H9 (cell line): ENCODE measurements at regions not wholly inside any gene's neighbourhood (a gene's known extent, or its start where the extent isn't known, plus 50 kb on each side); places are given as distances from the start of the nearest gene placed in this dataset.

ENCODE experiments used
- DNase-seq: peaks from one replicate; pipeline ENCODE4 v3.0.0-alpha.2; 2017
- H2AFZ ChIP-seq: one replicate; pipeline ENCODE4 v1.6.1; 2013; ENCODE audit warnings: mild to moderate bottlenecking, low read length, control low read depth, moderate library complexity
- H2AK5ac ChIP-seq: 2 replicates; pipeline ENCODE4 v1.6.1; 2013; ENCODE audit warnings: low read length, control low read depth, mixed read lengths; ENCODE audit not compliant: insufficient read length
- H2BK120ac ChIP-seq: one replicate; pipeline ENCODE4 v1.6.1; 2013; ENCODE audit warnings: low read depth, mild to moderate bottlenecking, low read length, control low read depth, inconsistent platforms; ENCODE audit not compliant: poor library complexity, severe bottlenecking
- H2BK12ac ChIP-seq: 2 replicates; pipeline ENCODE4 v1.6.1; 2013; ENCODE audit warnings: low read length, control low read depth, mixed read lengths, low read depth; ENCODE audit not compliant: insufficient read length
- H2BK15ac ChIP-seq: 2 replicates; pipeline ENCODE4 v1.6.1; 2013; ENCODE audit warnings: low read depth, low read length, control low read depth
- H2BK20ac ChIP-seq: one replicate; pipeline ENCODE4 v1.6.1; 2013; ENCODE audit warnings: low read depth, mild to moderate bottlenecking, low read length, control low read depth, inconsistent platforms; ENCODE audit not compliant: poor library complexity, severe bottlenecking
- H2BK5ac ChIP-seq: 2 replicates; pipeline ENCODE4 v1.6.1; 2013; ENCODE audit warnings: low read length, control low read depth, mixed read lengths; ENCODE audit not compliant: insufficient read length
- H3K14ac ChIP-seq: 2 replicates; pipeline ENCODE4 v1.6.1; 2013; ENCODE audit warnings: low read length, control low read depth; ENCODE audit not compliant: insufficient read depth
- H3K18ac ChIP-seq: 2 replicates; pipeline ENCODE4 v1.6.1; 2013; ENCODE audit warnings: low read depth, mild to moderate bottlenecking, mixed read lengths, low read length, control low read depth; ENCODE audit not compliant: insufficient read length
- H3K23ac ChIP-seq: 2 replicates; pipeline ENCODE4 v1.6.1; 2013; ENCODE audit warnings: low read length, control low read depth, mixed read lengths, low read depth; ENCODE audit not compliant: insufficient read length
- H3K23me2 ChIP-seq: 2 replicates; pipeline ENCODE4 v1.6.1; 2013; ENCODE audit warnings: low read depth, mild to moderate bottlenecking, mixed read lengths, low read length, control low read depth; ENCODE audit not compliant: insufficient read length, poor library complexity, severe bottlenecking
- H3K27ac ChIP-seq: 2 replicates; pipeline ENCODE4 v1.5.1; 2013; ENCODE audit warnings: low read length, control low read depth, mixed read lengths, low read depth; ENCODE audit not compliant: insufficient read length
- H3K27me3 ChIP-seq: 2 replicates; pipeline ENCODE4 v1.6.1; 2013; ENCODE audit warnings: low read length, control low read depth, inconsistent platforms; ENCODE audit not compliant: insufficient read depth
- H3K4ac ChIP-seq: 2 replicates; pipeline ENCODE4 v1.6.1; 2013; ENCODE audit warnings: low read depth, mild to moderate bottlenecking, control low read depth, inconsistent platforms, low read length, moderate library complexity
- H3K4me1 ChIP-seq: 2 replicates; pipeline ENCODE4 v1.6.1; 2013; ENCODE audit warnings: low read length, control low read depth, inconsistent platforms; ENCODE audit not compliant: insufficient read depth
- H3K4me2 ChIP-seq: 2 replicates; pipeline ENCODE4 v1.6.1; 2013; ENCODE audit warnings: low read length, control low read depth, mixed read lengths; ENCODE audit not compliant: insufficient read length, insufficient read depth
- H3K56ac ChIP-seq: 2 replicates; pipeline ENCODE4 v1.6.1; 2013; ENCODE audit warnings: low read depth, mild to moderate bottlenecking, mixed read lengths, low read length, control low read depth; ENCODE audit not compliant: insufficient read length
- H3K79me1 ChIP-seq: 2 replicates; pipeline ENCODE4 v1.6.1; 2013; ENCODE audit warnings: low read depth, mild to moderate bottlenecking, moderate library complexity, low read length, control low read depth, inconsistent platforms; ENCODE audit not compliant: insufficient read depth, poor library complexity, severe bottlenecking
- H3K79me2 ChIP-seq: 2 replicates; pipeline ENCODE4 v1.6.1; 2013; ENCODE audit warnings: low read length, control low read depth, inconsistent platforms; ENCODE audit not compliant: insufficient read depth
- H3K9ac ChIP-seq: 2 replicates; pipeline ENCODE4 v1.6.1; 2013; ENCODE audit warnings: low read length, control low read depth, mixed read lengths; ENCODE audit not compliant: insufficient read length; ENCODE audit errors: extremely low read depth
- H3K9me3 ChIP-seq: one replicate; pipeline ENCODE4 v1.6.1; 2013; ENCODE audit warnings: low read depth, low read length, inconsistent platforms; ENCODE audit not compliant: control insufficient read depth
- H3T11ph ChIP-seq: one replicate; pipeline ENCODE4 v1.6.1; 2013; ENCODE audit warnings: mild to moderate bottlenecking, low read length, control low read depth, inconsistent platforms
- H4K20me1 ChIP-seq: one replicate; pipeline ENCODE4 v1.6.1; 2013; ENCODE audit not compliant: control insufficient read depth, insufficient read length, insufficient read depth
- H4K5ac ChIP-seq: 2 replicates; pipeline ENCODE4 v1.6.1; 2013; ENCODE audit warnings: low read depth, mild to moderate bottlenecking, mixed read lengths, low read length, control low read depth; ENCODE audit not compliant: insufficient read length
- H4K8ac ChIP-seq: replicated peaks from 2 replicates; pipeline ENCODE4 v1.6.1; 2013; ENCODE audit warnings: low read length, control low read depth, mixed read lengths, low read depth; ENCODE audit not compliant: insufficient read length
- H4K91ac ChIP-seq: 2 replicates; pipeline ENCODE4 v1.6.1; 2013; ENCODE audit warnings: low read depth, mild to moderate bottlenecking, moderate library complexity, mixed read lengths, low read length, control low read depth; ENCODE audit not compliant: insufficient read length
- H3K27ac Mint-ChIP-seq, 3 experiments: 2 replicates in 2 of 3; 3 replicates in 1 of 3; pipeline ENCODE4 v1.8.0; 2020 to 2021; ENCODE audit warnings: mixed read lengths in 3 of 3, mild to moderate bottlenecking in 1 of 3, moderate library complexity in 1 of 3
- H3K27me3 Mint-ChIP-seq: 2 replicates; pipeline ENCODE4 v1.8.0; 2021; ENCODE audit warnings: low read depth, mild to moderate bottlenecking, moderate library complexity, mixed read lengths
- H3K36me3 Mint-ChIP-seq, 3 experiments: 2 replicates in 2 of 3; 3 replicates in 1 of 3; pipeline ENCODE4 v1.8.0; 2020 to 2021; ENCODE audit warnings: low read depth in 3 of 3, mixed read lengths in 3 of 3; ENCODE audit not compliant: insufficient read depth in 1 of 3
- H3K4me1 Mint-ChIP-seq, 2 experiments: 2 replicates each; pipeline ENCODE4 v1.8.0; 2020; ENCODE audit warnings: mixed read lengths in 2 of 2
- H3K4me3 Mint-ChIP-seq, 2 experiments: 2 replicates in 1 of 2; 3 replicates in 1 of 2; pipeline ENCODE4 v1.8.0; 2020 to 2021; ENCODE audit warnings: mild to moderate bottlenecking in 2 of 2, mixed read lengths in 2 of 2, moderate library complexity in 1 of 2
- H3K9me3 Mint-ChIP-seq, 2 experiments: 2 replicates in 1 of 2; 3 replicates in 1 of 2; pipeline ENCODE4 v1.8.0; 2020; ENCODE audit warnings: mild to moderate bottlenecking in 2 of 2, mixed read lengths in 2 of 2, moderate library complexity in 1 of 2
- WGBS: extraction: QIAGEN DNeasy Blood & Tissue Kit; methylation state at CpG from one replicate; pipeline ENCODE4 v1.1.7; 2013; ENCODE audit warnings: missing lambda C conversion rate, low lambda C conversion rate, mixed read lengths; ENCODE audit not compliant: insufficient read length; ENCODE audit errors: extremely low coverage; 5-methylcytosine and 5-hydroxymethylcytosine counted together
- TF ChIP-seq, protein P1 (sequence below): fragments of 200-600 bp; sonication (generic); conservative IDR thresholded peaks from 3 replicates; pipeline ENCODE4 v1.8.0; 2021; ENCODE audit warnings: antibody characterized with exemption, mild to moderate bottlenecking

GRCh38 chr4:156335721-156336120 is 382.1 kb upstream of the CTSO start:
- H3T11ph ChIP-seq = no peak overlapping the region
- TF ChIP-seq, protein P1, sequence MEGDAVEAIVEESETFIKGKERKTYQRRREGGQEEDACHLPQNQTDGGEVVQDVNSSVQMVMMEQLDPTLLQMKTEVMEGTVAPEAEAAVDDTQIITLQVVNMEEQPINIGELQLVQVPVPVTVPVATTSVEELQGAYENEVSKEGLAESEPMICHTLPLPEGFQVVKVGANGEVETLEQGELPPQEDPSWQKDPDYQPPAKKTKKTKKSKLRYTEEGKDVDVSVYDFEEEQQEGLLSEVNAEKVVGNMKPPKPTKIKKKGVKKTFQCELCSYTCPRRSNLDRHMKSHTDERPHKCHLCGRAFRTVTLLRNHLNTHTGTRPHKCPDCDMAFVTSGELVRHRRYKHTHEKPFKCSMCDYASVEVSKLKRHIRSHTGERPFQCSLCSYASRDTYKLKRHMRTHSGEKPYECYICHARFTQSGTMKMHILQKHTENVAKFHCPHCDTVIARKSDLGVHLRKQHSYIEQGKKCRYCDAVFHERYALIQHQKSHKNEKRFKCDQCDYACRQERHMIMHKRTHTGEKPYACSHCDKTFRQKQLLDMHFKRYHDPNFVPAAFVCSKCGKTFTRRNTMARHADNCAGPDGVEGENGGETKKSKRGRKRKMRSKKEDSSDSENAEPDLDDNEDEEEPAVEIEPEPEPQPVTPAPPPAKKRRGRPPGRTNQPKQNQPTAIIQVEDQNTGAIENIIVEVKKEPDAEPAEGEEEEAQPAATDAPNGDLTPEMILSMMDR = no peak
- H3K27ac ChIP-seq = no peak overlapping the region
- no peaks in the 10 kb centered on the region for H3K36me3 Mint-ChIP-seq
- H3K18ac ChIP-seq = no peak overlapping the region
- no peaks in the 10 kb centered on the region for H3K9me3 Mint-ChIP-seq
- no peaks in the 10 kb centered on the region for H3K27me3 ChIP-seq
- no peak overlapping the region for H2BK20ac ChIP-seq
- no peak overlapping the region for H2BK120ac ChIP-seq
- H2AFZ ChIP-seq = no peak overlapping the region
- no peaks in the 10 kb centered on the region for H3K23me2 ChIP-seq
- H4K8ac ChIP-seq = no peak overlapping the region
- H3K4me2 ChIP-seq = no peak overlapping the region
- no peak overlapping the region for H2BK15ac ChIP-seq
- no peaks in the 10 kb centered on the region for H3K79me2 ChIP-seq
- H3K56ac ChIP-seq = no peak overlapping the region
- H2BK5ac ChIP-seq = no peak overlapping the region
- H3K23ac ChIP-seq = no peak overlapping the region
- no peaks in the 10 kb centered on the region for H3K4me1 ChIP-seq
- no peaks in the 10 kb centered on the region for H3K79me1 ChIP-seq
- H3K27me3 Mint-ChIP-seq = no peaks in the 10 kb centered on the region
- no peak for DNase-seq
- no peak overlapping the region for H3K14ac ChIP-seq
- no peak overlapping the region for H2BK12ac ChIP-seq
- H3K4ac ChIP-seq = no peak overlapping the region
- peak overlapping the region in 1 of 3 experiments; percentile 55; a peak in 1 of 7 replicates for H3K27ac Mint-ChIP-seq
- H4K5ac ChIP-seq = no peak overlapping the region
- no CpG with 5 or more reads among the region's 1 CpG for WGBS
- H3K4me3 Mint-ChIP-seq = no peak overlapping the region
- H2AK5ac ChIP-seq = no peak overlapping the region
- no peaks in the 10 kb centered on the region for H4K20me1 ChIP-seq
- H3K9ac ChIP-seq = no peak overlapping the region
- peaks cover 0 to 2% of the 10 kb centered on the region in 2 experiments; a peak in 2 of 4 replicates for H3K4me1 Mint-ChIP-seq
- no peaks in the 10 kb centered on the region for H3K9me3 ChIP-seq
- H4K91ac ChIP-seq = no peak overlapping the region
